Progenitor cell of endocrine pancreas (in vitro differentiated cells): ENCODE measurements at regions not wholly inside any gene's neighbourhood (a gene's known extent, or its start where the extent isn't known, plus 50 kb on each side); places are given as distances from the start of the nearest gene placed in this dataset.

Experiments used
- DNase-seq: peaks from one replicate; pipeline ENCODE4 v3.0.0; 2021; ENCODE audit warnings: low spot score; ENCODE audit not compliant: unreplicated experiment
- H3K27ac Mint-ChIP-seq: 2 replicates; pipeline ENCODE4 v1.8.0; 2021; ENCODE audit warnings: mild to moderate bottlenecking, moderate library complexity, mixed read lengths
- H3K27me3 Mint-ChIP-seq: 2 replicates; pipeline ENCODE4 v1.8.0; 2021; ENCODE audit warnings: mixed read lengths
- H3K36me3 Mint-ChIP-seq: 2 replicates; pipeline ENCODE4 v1.8.0; 2022; ENCODE audit warnings: mixed read lengths; ENCODE audit not compliant: insufficient read depth
- H3K4me1 Mint-ChIP-seq: 2 replicates; pipeline ENCODE4 v1.8.0; 2021; ENCODE audit warnings: low read depth, mixed read lengths
- H3K4me3 Mint-ChIP-seq: 2 replicates; pipeline ENCODE4 v1.8.0; 2021; ENCODE audit warnings: low read depth, mild to moderate bottlenecking, moderate library complexity, mixed read lengths
- H3K9me3 Mint-ChIP-seq: 2 replicates; pipeline ENCODE4 v1.8.0; 2021; ENCODE audit warnings: low read depth, mixed read lengths
- CTCF ChIP-seq: fragments of 200-600 bp; sonication (generic); IDR thresholded peaks from one replicate; pipeline ENCODE4 v1.5.0; 2021; ENCODE audit warnings: antibody characterized with exemption, mild to moderate bottlenecking; ENCODE audit not compliant: unreplicated experiment

GRCh38 chr5:5930561-5930960 lies 447.8 kb downstream of the MED10 start:
- DNase-seq: no peak
- Mint-ChIP-seq H3K4me3 (no peak overlapping the region), H3K4me1 (no peaks in the 10 kb centered on the region), H3K27me3 (peaks cover 55% of the 10 kb centered on the region), H3K27ac (no peak overlapping the region), H3K36me3 (no peaks in the 10 kb centered on the region), H3K9me3 (no peaks in the 10 kb centered on the region)
- TF ChIP-seq CTCF: no peak

- no peaks in the 10 kb centered on the region for H3K4me1 Mint-ChIP-seq
- no peak overlapping the region for H3K27ac Mint-ChIP-seq
- peaks cover 55% of the 10 kb centered on the region for H3K27me3 Mint-ChIP-seq
- H3K4me3 Mint-ChIP-seq: no peak overlapping the region
- no peaks in the 10 kb centered on the region for H3K9me3 Mint-ChIP-seq
- no peaks in the 10 kb centered on the region for H3K36me3 Mint-ChIP-seq
- no peak for TF ChIP-seq CTCF
- no peak for DNase-seq
These were observed 448.9 kb downstream of the MED10 start for GRCh38 chr5:5929291-5930020.

- no peak for DNase-seq
- H3K9me3 Mint-ChIP-seq: no peaks in the 10 kb centered on the region
- no peaks in the 10 kb centered on the region for H3K4me1 Mint-ChIP-seq
- no peak for TF ChIP-seq CTCF
- H3K36me3 Mint-ChIP-seq: no peaks in the 10 kb centered on the region
- H3K27me3 Mint-ChIP-seq: peaks cover 28% of the 10 kb centered on the region
- no peak overlapping the region for H3K4me3 Mint-ChIP-seq
- no peak overlapping the region for H3K27ac Mint-ChIP-seq
These were observed 453.2 kb downstream of the MED10 start for GRCh38 chr5:5925191-5925590.

- Mint-ChIP-seq H3K9me3 (no peaks in the 10 kb centered on the region), H3K27me3 (peaks cover 9% of the 10 kb centered on the region)
- TF ChIP-seq CTCF: no peak
These were observed 458.9 kb downstream of the MED10 start for GRCh38 chr5:5919411-5919810.

GRCh38 chr5:5906778-5907177 lies 471.6 kb downstream of the MED10 start:
- Mint-ChIP-seq H3K36me3 (no peaks in the 10 kb centered on the region), H3K27ac (no peak overlapping the region), H3K27me3 (peaks cover 30% of the 10 kb centered on the region), H3K4me1 (no peaks in the 10 kb centered on the region), H3K4me3 (no peak overlapping the region), H3K9me3 (no peaks in the 10 kb centered on the region)
- TF ChIP-seq CTCF: no peak
- DNase-seq: no peak

More at GRCh38 chr5:5919411-5919810, 458.9 kb downstream of the MED10 start:
- Mint-ChIP-seq H3K36me3 (no peaks in the 10 kb centered on the region), H3K4me1 (no peaks in the 10 kb centered on the region), H3K4me3 (no peak overlapping the region), H3K27ac (no peak overlapping the region)
- DNase-seq: no peak
